K562 (cell line): ENCODE measurements at regions not wholly inside any gene's neighbourhood (a gene's known extent, or its start where the extent isn't known, plus 50 kb on each side); places are given as distances from the start of the nearest gene placed in this dataset.

Experiments used
- CHCHD3 ChIP-seq: fragments of 250-450 bp; sonication (Bioruptor Pico); IDR thresholded peaks from 2 replicates; pipeline ENCODE4 v2.1.2; 2022; ENCODE audit warnings: mild to moderate bottlenecking
- HMG20B ChIP-seq: fragments of 250-450 bp; sonication (Bioruptor Pico); IDR thresholded peaks from 2 replicates; pipeline ENCODE4 v1.5.0; 2021; ENCODE audit warnings: mild to moderate bottlenecking
- HNRNPK ChIP-seq: fragments of 200-400 bp; formaldehyde crosslinking; IDR thresholded peaks from one replicate; pipeline ENCODE4 v1.6.1; 2018; ENCODE audit warnings: mild to moderate bottlenecking, low read depth, low read length; ENCODE audit not compliant: poor library complexity, severe bottlenecking
- KDM2B ChIP-seq: fragments of 250-450 bp; sonication (Bioruptor Pico); IDR thresholded peaks from 2 replicates; pipeline ENCODE4 v1.8.0; 2021; ENCODE audit warnings: mild to moderate bottlenecking, moderate library complexity
- TF ChIP-seq, protein P1 (sequence below): fragments of 450-650 bp; IDR thresholded peaks from 2 replicates; pipeline ENCODE4 v1.6.1; 2014; ENCODE audit warnings: low read depth, mild to moderate bottlenecking, moderate library complexity, borderline replicate concordance
- TF ChIP-seq, protein P2 (sequence below), 2 experiments: fragments of 450-650 bp; IDR thresholded peaks; 2 replicates each; pipeline ENCODE4 v1.6.1; 2018; ENCODE audit warnings: mild to moderate bottlenecking in 2 of 2, low read depth in 1 of 2; ENCODE audit not compliant: partially characterized antibody in 2 of 2
- TF ChIP-seq, protein P3 (sequence below), 3 experiments: fragments of 200-800 bp in 1 of 3; fragments of 250-450 bp in 1 of 3; fragments of 450-650 bp in 1 of 3; sonication (Bioruptor Pico) in 1 of 3; sonication (Bioruptor generic) in 1 of 3; formaldehyde crosslinking in 1 of 3; IDR thresholded peaks; 2 replicates each; pipeline versions ENCODE4 v1.6.1 to v1.8.0; 2016 to 2022; ENCODE audit warnings: mild to moderate bottlenecking in 2 of 3, missing genetic modification characterization in 2 of 3, missing compliant biosample characterization in 1 of 3, moderate library complexity in 1 of 3

DNA sequence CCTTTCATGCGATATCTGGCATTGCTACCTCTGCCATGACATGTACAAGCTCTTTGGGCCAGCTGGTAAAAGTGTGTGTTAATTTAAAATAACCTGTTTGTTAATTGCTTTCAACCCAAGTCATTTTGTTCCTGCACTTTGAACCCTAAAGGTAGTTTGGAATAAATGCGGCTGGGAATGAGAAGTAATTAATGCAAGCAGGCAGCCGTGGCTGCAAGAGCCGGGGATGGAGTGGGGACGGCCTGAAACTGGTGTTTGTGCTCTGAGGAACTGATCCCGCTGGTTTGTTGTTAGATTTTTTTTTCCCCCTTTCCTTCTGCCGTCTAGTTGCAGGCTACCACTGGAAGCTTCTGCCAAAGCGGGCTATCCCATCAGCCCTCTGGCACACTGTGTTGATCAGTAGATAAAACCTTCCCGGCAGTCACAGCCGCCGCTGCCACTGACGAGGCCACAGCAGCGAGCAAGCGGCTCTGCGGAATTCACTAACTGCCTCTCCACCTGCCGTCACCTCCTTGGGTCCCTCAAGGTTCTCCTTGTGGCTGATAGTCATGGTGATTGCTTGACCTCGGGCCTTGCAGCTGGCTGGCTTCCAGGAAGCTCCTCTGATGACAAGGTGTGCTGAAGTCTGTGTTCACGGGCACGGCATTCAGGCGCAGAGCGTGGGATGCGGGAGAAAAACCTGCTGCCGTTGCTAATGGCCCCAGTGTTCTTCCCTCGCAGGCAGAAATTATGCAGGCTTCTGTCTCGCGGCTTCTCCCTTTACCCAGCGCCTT, 315.9 kb downstream of the TFAP2A start (continued):
- TF ChIP-seq, protein P1, sequence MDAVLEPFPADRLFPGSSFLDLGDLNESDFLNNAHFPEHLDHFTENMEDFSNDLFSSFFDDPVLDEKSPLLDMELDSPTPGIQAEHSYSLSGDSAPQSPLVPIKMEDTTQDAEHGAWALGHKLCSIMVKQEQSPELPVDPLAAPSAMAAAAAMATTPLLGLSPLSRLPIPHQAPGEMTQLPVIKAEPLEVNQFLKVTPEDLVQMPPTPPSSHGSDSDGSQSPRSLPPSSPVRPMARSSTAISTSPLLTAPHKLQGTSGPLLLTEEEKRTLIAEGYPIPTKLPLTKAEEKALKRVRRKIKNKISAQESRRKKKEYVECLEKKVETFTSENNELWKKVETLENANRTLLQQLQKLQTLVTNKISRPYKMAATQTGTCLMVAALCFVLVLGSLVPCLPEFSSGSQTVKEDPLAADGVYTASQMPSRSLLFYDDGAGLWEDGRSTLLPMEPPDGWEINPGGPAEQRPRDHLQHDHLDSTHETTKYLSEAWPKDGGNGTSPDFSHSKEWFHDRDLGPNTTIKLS = no peak; the same call in 1 of the 2 replicates
- no peak for TF ChIP-seq KDM2B (CRISPR knock-in tag)
- TF ChIP-seq CHCHD3 (CRISPR knock-in tag) = no peak
- TF ChIP-seq HMG20B (CRISPR knock-in tag) = no peak
- TF ChIP-seq, protein P2, sequence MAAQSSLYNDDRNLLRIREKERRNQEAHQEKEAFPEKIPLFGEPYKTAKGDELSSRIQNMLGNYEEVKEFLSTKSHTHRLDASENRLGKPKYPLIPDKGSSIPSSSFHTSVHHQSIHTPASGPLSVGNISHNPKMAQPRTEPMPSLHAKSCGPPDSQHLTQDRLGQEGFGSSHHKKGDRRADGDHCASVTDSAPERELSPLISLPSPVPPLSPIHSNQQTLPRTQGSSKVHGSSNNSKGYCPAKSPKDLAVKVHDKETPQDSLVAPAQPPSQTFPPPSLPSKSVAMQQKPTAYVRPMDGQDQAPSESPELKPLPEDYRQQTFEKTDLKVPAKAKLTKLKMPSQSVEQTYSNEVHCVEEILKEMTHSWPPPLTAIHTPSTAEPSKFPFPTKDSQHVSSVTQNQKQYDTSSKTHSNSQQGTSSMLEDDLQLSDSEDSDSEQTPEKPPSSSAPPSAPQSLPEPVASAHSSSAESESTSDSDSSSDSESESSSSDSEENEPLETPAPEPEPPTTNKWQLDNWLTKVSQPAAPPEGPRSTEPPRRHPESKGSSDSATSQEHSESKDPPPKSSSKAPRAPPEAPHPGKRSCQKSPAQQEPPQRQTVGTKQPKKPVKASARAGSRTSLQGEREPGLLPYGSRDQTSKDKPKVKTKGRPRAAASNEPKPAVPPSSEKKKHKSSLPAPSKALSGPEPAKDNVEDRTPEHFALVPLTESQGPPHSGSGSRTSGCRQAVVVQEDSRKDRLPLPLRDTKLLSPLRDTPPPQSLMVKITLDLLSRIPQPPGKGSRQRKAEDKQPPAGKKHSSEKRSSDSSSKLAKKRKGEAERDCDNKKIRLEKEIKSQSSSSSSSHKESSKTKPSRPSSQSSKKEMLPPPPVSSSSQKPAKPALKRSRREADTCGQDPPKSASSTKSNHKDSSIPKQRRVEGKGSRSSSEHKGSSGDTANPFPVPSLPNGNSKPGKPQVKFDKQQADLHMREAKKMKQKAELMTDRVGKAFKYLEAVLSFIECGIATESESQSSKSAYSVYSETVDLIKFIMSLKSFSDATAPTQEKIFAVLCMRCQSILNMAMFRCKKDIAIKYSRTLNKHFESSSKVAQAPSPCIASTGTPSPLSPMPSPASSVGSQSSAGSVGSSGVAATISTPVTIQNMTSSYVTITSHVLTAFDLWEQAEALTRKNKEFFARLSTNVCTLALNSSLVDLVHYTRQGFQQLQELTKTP (IDR thresholded peaks at IDR 0.05; ENCODE audit: low read depth in 1 of 2, partially characterized antibody in 2 of 2) = peak in 1 of 2 experiments; percentile 69
- TF ChIP-seq, protein P3, sequence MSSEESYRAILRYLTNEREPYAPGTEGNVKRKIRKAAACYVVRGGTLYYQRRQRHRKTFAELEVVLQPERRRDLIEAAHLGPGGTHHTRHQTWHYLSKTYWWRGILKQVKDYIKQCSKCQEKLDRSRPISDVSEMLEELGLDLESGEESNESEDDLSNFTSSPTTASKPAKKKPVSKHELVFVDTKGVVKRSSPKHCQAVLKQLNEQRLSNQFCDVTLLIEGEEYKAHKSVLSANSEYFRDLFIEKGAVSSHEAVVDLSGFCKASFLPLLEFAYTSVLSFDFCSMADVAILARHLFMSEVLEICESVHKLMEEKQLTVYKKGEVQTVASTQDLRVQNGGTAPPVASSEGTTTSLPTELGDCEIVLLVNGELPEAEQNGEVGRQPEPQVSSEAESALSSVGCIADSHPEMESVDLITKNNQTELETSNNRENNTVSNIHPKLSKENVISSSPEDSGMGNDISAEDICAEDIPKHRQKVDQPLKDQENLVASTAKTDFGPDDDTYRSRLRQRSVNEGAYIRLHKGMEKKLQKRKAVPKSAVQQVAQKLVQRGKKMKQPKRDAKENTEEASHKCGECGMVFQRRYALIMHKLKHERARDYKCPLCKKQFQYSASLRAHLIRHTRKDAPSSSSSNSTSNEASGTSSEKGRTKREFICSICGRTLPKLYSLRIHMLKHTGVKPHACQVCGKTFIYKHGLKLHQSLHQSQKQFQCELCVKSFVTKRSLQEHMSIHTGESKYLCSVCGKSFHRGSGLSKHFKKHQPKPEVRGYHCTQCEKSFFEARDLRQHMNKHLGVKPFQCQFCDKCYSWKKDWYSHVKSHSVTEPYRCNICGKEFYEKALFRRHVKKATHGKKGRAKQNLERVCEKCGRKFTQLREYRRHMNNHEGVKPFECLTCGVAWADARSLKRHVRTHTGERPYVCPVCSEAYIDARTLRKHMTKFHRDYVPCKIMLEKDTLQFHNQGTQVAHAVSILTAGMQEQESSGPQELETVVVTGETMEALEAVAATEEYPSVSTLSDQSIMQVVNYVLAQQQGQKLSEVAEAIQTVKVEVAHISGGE (CRISPR knock-in tag; IDR thresholded peaks at IDR 0.05) = no peak
- no peak for TF ChIP-seq HNRNPK
